Activated B cell treated with CpG ODN at 0.5 μM for 24 hours (primary cell): ENCODE measurements at regions not wholly inside any gene's neighbourhood (a gene's known extent, or its start where the extent isn't known, plus 50 kb on each side); places are given as distances from the start of the nearest gene placed in this dataset.

Experiments
- ATAC-seq: fragments of 200-7000 bp; cut with Tn5 transposase; one replicate; pipeline ENCODE4 v1.10.0; 2021; ENCODE audit warnings: low read depth, mild to moderate bottlenecking, moderate library complexity
- CTCF ChIA-PET: fragments of 350-600 bp; sonication (Branson Sonifier 250); formaldehyde crosslinking; loops from one replicate; lab custom pipeline; 2021; ENCODE audit warnings: antibody characterized with exemption; lab: Charles Lee
- POLR2A ChIA-PET: fragments of 350-600 bp; sonication (Branson Sonifier 250); formaldehyde crosslinking; loops from one replicate; lab custom pipeline; 2021; ENCODE audit warnings: antibody characterized with exemption; lab: Charles Lee
- DNase-seq: peaks from one replicate; pipeline ENCODE4 v3.0.0; 2022
- H3K27ac Mint-ChIP-seq: one replicate; pipeline ENCODE4 v1.8.0; 2020; ENCODE audit warnings: mixed read lengths
- H3K27me3 Mint-ChIP-seq: one replicate; pipeline ENCODE4 v1.8.0; 2021; ENCODE audit warnings: mixed read lengths
- H3K36me3 Mint-ChIP-seq: one replicate; pipeline ENCODE4 v1.8.0; 2021; ENCODE audit warnings: low read depth, mixed read lengths
- H3K4me1 Mint-ChIP-seq: one replicate; pipeline ENCODE4 v1.8.0; 2021; ENCODE audit warnings: mixed read lengths
- H3K4me3 Mint-ChIP-seq: one replicate; pipeline ENCODE4 v1.8.0; 2020; ENCODE audit warnings: mild to moderate bottlenecking, mixed read lengths
- H3K9me3 Mint-ChIP-seq: one replicate; pipeline ENCODE4 v1.8.0; 2020; ENCODE audit warnings: mixed read lengths
- CTCF ChIP-seq: fragments of 200-600 bp; IDR thresholded peaks from one replicate; pipeline ENCODE4 v1.8.0; 2022; ENCODE audit warnings: antibody characterized with exemption, mild to moderate bottlenecking
- intact Hi-C: fragments of 100-400 bp; cut with micrococcal nuclease; formaldehyde crosslinking; loops from one replicate; pipeline ENCODE4 v1.15.1; 2024

GRCh38 chr13:86848716-86849115 lies 822.5 kb upstream of the SLITRK5 start:
- POLR2A ChIA-PET = no interaction called here
- Mint-ChIP-seq H3K4me1 (no peaks in the 10 kb centered on the region), H3K27me3 (no peaks in the 10 kb centered on the region), H3K36me3 (no peaks in the 10 kb centered on the region), H3K9me3 (peaks cover 6% of the 10 kb centered on the region), H3K4me3 (no peak overlapping the region), H3K27ac (no peak overlapping the region)
- intact Hi-C loops = no loop called here
- DNase-seq = no peak
- no peak for TF ChIP-seq CTCF
- no peak for ATAC-seq
- CTCF ChIA-PET = no interaction called here

DNA sequence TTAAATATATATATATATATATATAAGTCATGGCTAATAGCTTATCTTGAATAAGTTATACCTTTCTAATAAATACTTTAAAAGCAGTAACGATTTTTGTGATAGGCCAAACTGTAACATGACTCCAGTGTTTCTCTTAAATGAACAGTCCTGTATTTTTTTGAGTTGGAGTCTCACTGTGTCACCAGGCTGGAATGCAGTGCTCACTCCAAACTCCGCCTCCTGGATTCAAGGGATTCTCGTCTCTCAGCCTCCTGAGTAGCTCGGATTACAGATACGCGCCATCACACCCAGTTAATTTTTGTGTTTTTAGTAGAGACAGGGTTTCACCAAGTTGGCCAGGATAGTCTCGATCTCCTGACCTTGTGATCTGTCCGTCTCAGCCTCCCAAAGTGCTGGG lies 814.2 kb upstream of the SLITRK5 start:
- POLR2A ChIA-PET = interaction anchor here (0.6 kb wide), 1 partner anchor 405 kb away, joined by 3 read pairs; no protein-coding TSS in a partner anchor
- no peak for TF ChIP-seq CTCF

DNA sequence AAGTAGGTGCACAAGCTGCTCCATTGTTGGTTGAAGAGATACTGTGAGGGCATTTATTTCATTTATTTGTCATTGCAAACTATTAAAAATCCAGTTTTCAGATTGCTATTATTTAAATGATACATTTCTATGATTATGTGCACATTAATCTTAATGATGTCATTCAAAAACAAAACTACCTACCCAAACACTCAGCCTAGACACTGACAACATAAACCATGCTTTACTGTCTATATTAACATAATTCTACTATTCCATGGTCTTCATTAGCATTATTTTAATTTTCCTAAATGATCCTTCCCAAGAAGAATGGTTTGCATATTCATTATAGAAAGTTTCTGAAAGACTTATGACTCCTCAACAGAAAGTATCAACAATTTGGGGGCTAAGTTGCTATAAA lies 813.0 kb upstream of the SLITRK5 start:
- Mint-ChIP-seq H3K27me3 (no peaks in the 10 kb centered on the region), H3K4me3 (no peak overlapping the region), H3K4me1 (no peaks in the 10 kb centered on the region), H3K27ac (no peak overlapping the region), H3K9me3 (peaks cover 8% of the 10 kb centered on the region), H3K36me3 (no peaks in the 10 kb centered on the region)
- TF ChIP-seq CTCF = no peak
- DNase-seq (no peak), ATAC-seq (no peak)
- intact Hi-C loops = no loop called here
- ChIA-PET CTCF (no interaction called here), POLR2A (no interaction called here)

More for the DNA sequence above, 814.2 kb upstream of the SLITRK5 start:
- intact Hi-C loops = no loop called here
- DNase-seq (no peak), ATAC-seq (no peak)
- Mint-ChIP-seq H3K27ac (no peak overlapping the region), H3K4me1 (no peaks in the 10 kb centered on the region), H3K27me3 (no peaks in the 10 kb centered on the region), H3K4me3 (no peak overlapping the region), H3K36me3 (no peaks in the 10 kb centered on the region), H3K9me3 (peaks cover 7% of the 10 kb centered on the region)
- CTCF ChIA-PET = no interaction called here

- POLR2A ChIA-PET = no interaction called here
- no peak for ATAC-seq
Observed at GRCh38 chr13:86862137-86862536, 809.0 kb upstream of the SLITRK5 start.

DNA sequence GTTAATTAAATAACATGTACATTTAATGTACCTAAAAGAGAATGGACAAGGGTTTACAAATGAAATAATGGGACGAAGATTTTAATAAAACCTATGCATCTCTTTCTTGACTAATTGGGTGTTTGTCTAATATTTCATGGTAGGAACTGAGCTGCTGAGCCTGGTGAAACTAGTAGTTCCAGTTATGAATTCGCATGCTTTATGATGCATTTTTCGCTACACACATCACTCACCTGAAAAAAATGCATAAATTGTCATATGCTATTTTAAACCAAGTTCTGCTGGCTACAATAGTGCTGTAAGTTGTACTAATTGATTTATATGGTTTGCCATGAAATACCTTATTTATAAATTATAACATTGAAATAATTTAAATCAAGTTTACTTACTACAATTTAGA lies 806.8 kb upstream of the SLITRK5 start:
- intact Hi-C loops = no loop called here
- ChIA-PET POLR2A (no interaction called here), CTCF (no interaction called here)
- TF ChIP-seq CTCF = no peak
- Mint-ChIP-seq H3K27me3 (no peaks in the 10 kb centered on the region), H3K9me3 (peaks cover 5% of the 10 kb centered on the region), H3K36me3 (no peaks in the 10 kb centered on the region), H3K27ac (no peak overlapping the region), H3K4me1 (no peaks in the 10 kb centered on the region), H3K4me3 (no peak overlapping the region)
- DNase-seq (no peak), ATAC-seq (no peak)

More at GRCh38 chr13:86862137-86862536, 809.0 kb upstream of the SLITRK5 start:
- peaks cover 5% of the 10 kb centered on the region for H3K9me3 Mint-ChIP-seq
- no peak overlapping the region for H3K4me3 Mint-ChIP-seq
- no peaks in the 10 kb centered on the region for H3K27me3 Mint-ChIP-seq
- H3K36me3 Mint-ChIP-seq = no peaks in the 10 kb centered on the region
- H3K27ac Mint-ChIP-seq = no peak overlapping the region
- no peak for TF ChIP-seq CTCF
- DNase-seq = no peak
- intact Hi-C loops = no loop called here
- H3K4me1 Mint-ChIP-seq = no peaks in the 10 kb centered on the region
- CTCF ChIA-PET = no interaction called here
